ENCODE measurements at regions not wholly inside any gene's neighbourhood (a gene's known extent, or its start where the extent isn't known, plus 50 kb on each side); places are given as distances from the start of the nearest gene placed in this dataset. TPM values are rescaled to one million over a fixed set of nuclear protein-coding genes. Genes with fewer than 3 reads are reported as not detected.

GRCh38 chr2:186907897-186908296 is 58.9 kb upstream of the ZSWIM2 start:
- Mint-ChIP-seq H3K36me3 (no peaks in the 10 kb centered on the region), H3K9me3 (peaks cover 0 to 2% (median 0%) of the 10 kb centered on the region in 7 donors), H3K27ac (no peak overlapping the region), H3K27me3 (ENCODE audit: low read depth in 3 of 3) (peaks cover 0 to 2% (median 0%) of the 10 kb centered on the region in 3 donors), H3K4me3 (no peak overlapping the region), H3K4me1 (no peaks in the 10 kb centered on the region)
- Histone ChIP-seq H3K4me3 (replicated peaks in 1 of 3; ENCODE audit: low read depth in 2 of 3, low read length in 3 of 3) (no peak overlapping the region), H3K4me1 (ENCODE audit: control insufficient read depth in 1 of 2, insufficient read depth in 2 of 2, low read length in 2 of 2) (no peaks in the 10 kb centered on the region), H3K9me3 (replicated peaks in 1 of 2; ENCODE audit: control insufficient read depth in 1 of 2, insufficient read depth in 1 of 2, low read length in 2 of 2) (no peaks in the 10 kb centered on the region), H2AFZ (ENCODE audit: insufficient read depth, low read depth, low read length, poor library complexity, severe bottlenecking) (no peak overlapping the region), H3K27me3 (ENCODE audit: control insufficient read depth in 2 of 2, insufficient read depth in 2 of 2, low read length in 2 of 2) (no peaks in the 10 kb centered on the region), H3K27ac (ENCODE audit: low read depth in 1 of 2, low read length in 2 of 2) (no peak overlapping the region), H3K79me2 (ENCODE audit: insufficient read depth, low read length) (no peaks in the 10 kb centered on the region), H4K20me1 (ENCODE audit: insufficient read depth, low read length) (no peaks in the 10 kb centered on the region), H3K9ac (ENCODE audit: insufficient read depth, low read length, poor library complexity, severe bottlenecking) (no peak overlapping the region), H3K36me3 (replicated peaks in 1 of 2; ENCODE audit: control insufficient read depth in 1 of 2, insufficient read depth in 2 of 2, low read length in 2 of 2) (no peaks in the 10 kb centered on the region), H3K4me2 (replicated peaks; ENCODE audit: extremely low read depth, low read length, poor library complexity, severe bottlenecking) (no peak overlapping the region)
- WGBS (ENCODE audit: insufficient coverage): 100% methylated on average over 1 of the region's 1 CpG
- TF ChIP-seq CTCF (IDR thresholded peaks at IDR 0.05): no peak
- no peak for DNase-seq
- intact Hi-C loops (cut with micrococcal nuclease): no loop called here

GRCh38 chr2:186903216-186903615 is 54.2 kb upstream of the ZSWIM2 start:
- no peak for DNase-seq
- H3K27me3 Mint-ChIP-seq (ENCODE audit: low read depth in 3 of 3): peaks cover 0 to under 1% (median 0%) of the 10 kb centered on the region in 3 donors
- Histone ChIP-seq H3K4me2 (replicated peaks; ENCODE audit: extremely low read depth, low read length, poor library complexity, severe bottlenecking) (no peak overlapping the region), H3K79me2 (ENCODE audit: insufficient read depth, low read length) (no peaks in the 10 kb centered on the region), H3K27me3 (ENCODE audit: control insufficient read depth in 2 of 2, insufficient read depth in 2 of 2, low read length in 2 of 2) (no peaks in the 10 kb centered on the region), H2AFZ (ENCODE audit: insufficient read depth, low read depth, low read length, poor library complexity, severe bottlenecking) (no peak overlapping the region), H3K9ac (ENCODE audit: insufficient read depth, low read length, poor library complexity, severe bottlenecking) (no peak overlapping the region), H3K27ac (ENCODE audit: low read depth in 1 of 2, low read length in 2 of 2) (no peak overlapping the region), H3K4me3 (replicated peaks in 1 of 3; ENCODE audit: low read depth in 2 of 3, low read length in 3 of 3) (no peak overlapping the region), H3K4me1 (ENCODE audit: control insufficient read depth in 1 of 2, insufficient read depth in 2 of 2, low read length in 2 of 2) (no peaks in the 10 kb centered on the region), H3K9me3 (replicated peaks in 1 of 2; ENCODE audit: control insufficient read depth in 1 of 2, insufficient read depth in 1 of 2, low read length in 2 of 2) (no peaks in the 10 kb centered on the region), H4K20me1 (ENCODE audit: insufficient read depth, low read length) (no peaks in the 10 kb centered on the region), H3K36me3 (replicated peaks in 1 of 2; ENCODE audit: control insufficient read depth in 1 of 2, insufficient read depth in 2 of 2, low read length in 2 of 2) (no peaks in the 10 kb centered on the region)
- no peak overlapping the region for H3K27ac Mint-ChIP-seq
- no CpG with 5 or more reads among the region's 2 CpGs for WGBS (ENCODE audit: insufficient coverage)
- intact Hi-C loops (cut with micrococcal nuclease): no loop called here
- no peaks in the 10 kb centered on the region for H3K36me3 Mint-ChIP-seq
- H3K9me3 Mint-ChIP-seq: peaks cover 0 to 9% (median 2%) of the 10 kb centered on the region in 7 donors
- no peak overlapping the region for H3K4me3 Mint-ChIP-seq
- no peak for TF ChIP-seq CTCF (IDR thresholded peaks at IDR 0.05)
- no peaks in the 10 kb centered on the region for H3K4me1 Mint-ChIP-seq

Small RNA genes in the stretch of these regions (small RNA-seq; reads per million reads assigned to genes)
- gene RN7SKP42 (ENCODE audit: insufficient read length, low read depth): not detected
- gene RNU6-989P (ENCODE audit: insufficient read length, low read depth): not detected
